ENCODE measurements at regions not wholly inside any gene's neighbourhood (a gene's known extent, or its start where the extent isn't known, plus 50 kb on each side); places are given as distances from the start of the nearest gene placed in this dataset.
"Not testable (repeated sequence)": the region's sequence is repeated elsewhere in the genome, so short reads cannot be mapped to it uniquely, and the experiment has no call there.

- DNase-seq, result peak; percentile 58
Measured at GRCh38 chr1:5812295-5812694, 179.9 kb downstream of the NPHP4 start.

GRCh38 chr1:5811419-5811818 lies 180.8 kb downstream of the NPHP4 start:
- peak; percentile 73 for DNase-seq

- DNase-seq, result peak; percentile 46
Measured at GRCh38 chr1:5810553-5811270, 181.5 kb downstream of the NPHP4 start.

- no peak for DNase-seq
Measured at GRCh38 chr1:5810131-5810530, 182.1 kb downstream of the NPHP4 start.

DNA sequence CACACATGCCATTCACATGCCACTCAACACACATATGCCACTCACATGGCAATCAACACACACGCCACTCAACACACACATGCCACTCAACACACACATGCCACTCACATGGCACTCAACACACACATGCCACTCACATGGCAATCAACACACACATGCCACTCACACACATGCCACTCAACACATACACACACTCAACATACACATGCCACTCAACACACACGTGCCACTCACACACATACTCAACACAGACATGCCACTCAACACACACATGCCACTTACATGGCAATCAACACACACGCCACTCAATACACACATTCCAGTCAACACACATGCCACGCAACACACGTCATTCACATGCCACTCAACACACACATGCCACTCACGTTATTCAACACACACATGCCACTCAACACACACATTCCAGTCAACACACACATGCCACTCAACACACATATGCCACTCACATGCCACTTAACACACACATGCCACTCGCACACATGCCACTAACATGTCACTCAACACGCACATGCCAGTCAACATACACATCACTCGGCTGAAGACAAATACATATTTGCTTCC lies 182.9 kb downstream of the NPHP4 start:
- DNase-seq, result no peak

DNA sequence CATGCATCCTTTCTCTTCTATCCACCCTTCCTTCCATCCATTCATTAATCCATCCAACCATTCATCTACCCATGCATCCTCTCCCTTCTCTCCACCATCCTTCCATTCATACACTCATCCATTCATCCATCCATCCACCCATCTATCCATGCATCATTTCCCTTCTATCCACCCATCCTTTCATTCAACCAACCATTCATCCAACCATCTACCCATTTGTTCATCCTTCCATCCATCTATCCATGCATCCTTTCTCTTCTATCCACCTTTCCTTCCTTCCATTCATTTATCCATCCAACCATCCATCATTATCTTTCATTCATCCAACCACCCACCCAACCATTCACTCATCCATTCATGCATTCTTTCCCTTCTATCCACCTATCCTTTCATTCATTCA lies 188.4 kb downstream of the NPHP4 start:
- no peak for DNase-seq

DNA sequence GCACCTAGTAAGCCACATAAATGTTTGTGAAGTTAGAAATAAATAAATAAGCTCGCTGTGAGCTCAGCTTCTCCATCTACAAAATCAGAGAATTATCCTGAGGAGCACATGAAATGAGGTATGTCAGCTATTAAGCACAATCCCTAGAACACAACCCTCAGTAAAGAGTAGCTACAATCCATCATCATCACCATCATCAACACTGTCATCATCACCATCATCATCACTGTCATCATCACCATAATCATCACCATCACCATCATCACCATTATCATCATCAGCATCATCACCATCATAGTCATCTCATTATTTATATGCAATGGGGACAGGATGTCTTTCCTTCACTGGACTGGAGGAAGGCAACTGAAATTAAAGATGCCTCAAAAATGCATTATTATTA lies 189.6 kb downstream of the NPHP4 start:
- no peak for DNase-seq

- no peak for DNase-seq
Measured at GRCh38 chr1:5798904-5799303, 193.3 kb downstream of the NPHP4 start.

GRCh38 chr1:5798151-5798730 lies 194.0 kb downstream of the NPHP4 start:
- no peak for DNase-seq

- DNase-seq, result no peak
Measured at GRCh38 chr1:5796028-5796427, 196.2 kb downstream of the NPHP4 start.

DNA sequence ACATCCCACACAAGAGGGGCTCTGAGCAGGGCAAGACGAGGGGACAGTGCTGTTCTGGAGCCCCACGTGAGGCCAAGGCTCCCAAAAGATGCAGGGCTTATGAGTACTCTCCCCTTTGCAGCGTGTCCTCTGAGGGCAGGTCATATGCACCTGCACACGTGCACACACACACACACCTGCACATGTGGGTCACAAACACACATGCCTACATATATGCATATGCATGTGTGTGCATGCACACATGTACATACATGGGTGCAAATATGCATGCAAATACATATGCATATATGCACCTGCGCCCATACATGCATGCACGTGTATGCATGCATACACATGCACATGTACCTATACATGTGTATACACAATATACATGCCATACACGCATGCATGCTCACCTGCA lies 197.9 kb downstream of the NPHP4 start:
- DNase-seq, result no peak

GRCh38 chr1:5793516-5793915 lies 198.7 kb downstream of the NPHP4 start:
- no peak for DNase-seq

DNA sequence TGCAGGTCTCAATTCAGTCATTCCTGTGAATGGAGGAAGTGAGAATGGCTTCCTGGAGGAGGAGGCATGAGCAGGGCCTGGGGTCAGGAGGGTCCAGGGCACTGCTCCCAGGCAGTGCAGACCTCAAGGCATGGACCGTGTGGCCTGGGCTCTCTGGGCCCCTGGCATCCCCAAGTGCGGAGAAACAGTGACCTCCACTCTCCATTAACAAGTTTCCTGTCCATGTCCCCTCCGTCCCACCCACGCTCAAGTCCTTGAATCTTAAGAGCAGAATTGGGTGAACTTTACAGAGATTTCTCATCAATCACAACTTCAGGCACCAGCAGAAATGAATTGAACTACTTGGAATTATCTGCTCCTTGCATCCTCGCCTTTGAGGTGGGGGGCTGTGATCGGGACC lies 211.1 kb downstream of the NPHP4 start:
- DNase-seq, result no peak

DNA sequence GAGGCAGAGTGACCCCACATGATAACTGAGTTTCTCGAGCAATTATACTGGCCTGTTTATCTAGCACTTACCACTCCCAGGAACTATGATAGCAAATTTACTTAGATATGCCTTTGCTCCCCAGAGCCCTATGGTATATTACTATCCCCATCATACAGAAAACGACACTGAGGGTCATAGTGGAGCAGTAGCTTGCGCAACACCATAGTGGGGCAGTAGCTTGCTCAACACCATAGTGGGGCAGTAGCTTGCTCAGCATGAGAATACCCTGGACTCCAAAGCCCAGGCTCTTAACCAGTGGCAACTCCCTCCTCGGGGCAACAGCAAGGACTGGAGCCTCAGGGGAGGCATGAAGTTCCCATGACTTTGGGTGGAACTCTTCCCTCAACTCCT lies 211.9 kb downstream of the NPHP4 start:
- DNase-seq, result peak; percentile 33

DNA sequence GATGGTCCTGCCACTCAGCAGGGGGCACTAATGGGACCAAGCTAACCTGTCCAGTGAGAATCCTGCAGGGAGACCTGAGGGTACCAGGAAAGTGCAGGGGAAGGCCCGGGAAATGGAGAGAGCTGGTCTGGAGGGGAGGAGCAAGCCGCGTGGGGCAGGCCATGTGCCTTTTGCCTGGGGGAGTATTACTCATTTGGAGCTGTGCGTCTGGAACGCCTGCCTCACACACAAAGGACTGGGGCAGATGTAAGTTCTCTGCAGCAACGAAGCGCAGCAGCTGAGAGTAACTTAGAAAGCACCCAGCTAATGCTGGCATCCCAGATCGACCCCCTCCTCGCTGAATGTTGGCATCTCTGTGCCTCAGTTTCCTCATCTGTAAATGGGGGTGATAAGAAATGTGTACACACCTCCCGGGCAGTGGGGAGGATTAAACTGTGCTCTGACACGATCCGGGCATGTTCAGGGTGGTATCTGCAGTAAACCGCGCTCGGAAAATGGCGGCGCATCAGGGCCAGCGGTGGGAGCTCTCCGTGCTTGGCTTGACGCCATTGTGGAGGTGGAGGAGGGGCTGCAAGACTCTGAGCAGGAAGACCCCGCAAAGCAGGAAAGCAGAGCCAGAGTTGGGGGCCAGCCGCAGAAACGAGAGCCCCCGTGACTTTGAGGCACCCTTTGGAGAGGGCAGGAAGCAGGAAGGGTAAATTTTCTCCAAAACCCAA lies 212.5 kb downstream of the NPHP4 start:
- DNase-seq, result no peak

DNA sequence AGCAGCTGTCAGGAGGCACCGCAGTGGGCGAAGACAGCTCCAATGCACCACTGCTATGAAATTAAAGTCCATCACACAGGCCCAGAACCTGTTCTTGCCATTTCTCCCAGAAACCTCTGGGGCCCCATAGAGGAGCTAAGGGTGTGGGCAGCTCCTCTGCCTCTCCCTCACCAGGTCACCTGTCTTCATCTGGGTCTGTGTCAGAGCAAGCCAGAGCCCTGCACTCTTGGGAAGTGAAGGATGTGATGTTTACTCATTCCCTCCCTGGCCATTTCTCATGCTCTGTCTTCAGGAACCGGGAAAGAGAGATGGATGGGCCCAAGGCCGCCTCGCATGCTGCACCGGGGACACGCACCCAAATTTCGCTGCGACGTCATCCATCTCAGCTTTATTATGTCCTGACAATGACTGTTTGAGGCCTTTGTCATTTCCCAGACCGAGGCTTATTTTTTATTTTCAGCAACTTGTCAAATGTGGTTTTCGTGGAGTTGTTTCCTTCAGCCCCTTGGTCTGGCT lies 216.1 kb downstream of the NPHP4 start:
- no peak for DNase-seq

DNA sequence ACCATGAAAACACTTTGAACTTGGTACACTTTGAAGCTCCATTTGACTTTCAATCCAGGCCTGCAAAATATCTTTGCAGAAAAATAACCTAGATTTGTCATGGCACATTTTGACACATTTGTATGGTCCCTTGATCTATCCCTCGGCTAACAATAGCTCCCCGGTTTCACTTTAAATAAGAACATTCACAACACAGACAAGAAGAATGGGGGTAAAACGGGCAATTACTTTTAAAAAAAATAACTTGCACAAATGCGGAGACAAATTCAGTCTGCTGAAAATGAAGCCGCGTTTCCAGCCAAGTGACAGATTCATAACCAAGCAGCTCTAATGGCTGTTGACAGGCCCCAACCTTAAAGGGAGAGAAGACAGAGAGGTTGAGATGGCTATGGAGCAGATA lies 218.2 kb downstream of the NPHP4 start:
- no peak for DNase-seq

DNA sequence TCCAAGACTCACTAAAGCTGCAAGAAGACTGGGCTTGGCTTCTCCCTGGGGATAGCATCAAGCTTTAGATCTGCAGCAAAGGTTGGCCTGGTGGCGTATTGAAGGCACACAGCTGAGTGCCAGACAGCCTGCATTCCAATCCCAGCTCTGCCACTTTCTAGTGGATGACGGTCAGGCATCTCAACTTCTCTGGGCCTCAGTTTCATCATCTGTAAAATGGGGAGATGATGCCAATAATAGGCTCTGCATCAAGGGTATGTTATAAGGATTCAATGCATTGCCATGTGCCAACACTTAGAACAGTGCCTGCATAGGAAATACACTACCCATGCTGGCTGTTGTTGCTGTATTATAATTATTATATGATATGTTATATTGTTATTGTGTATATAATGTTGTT lies 220.4 kb downstream of the NPHP4 start:
- DNase-seq, result no peak

DNA sequence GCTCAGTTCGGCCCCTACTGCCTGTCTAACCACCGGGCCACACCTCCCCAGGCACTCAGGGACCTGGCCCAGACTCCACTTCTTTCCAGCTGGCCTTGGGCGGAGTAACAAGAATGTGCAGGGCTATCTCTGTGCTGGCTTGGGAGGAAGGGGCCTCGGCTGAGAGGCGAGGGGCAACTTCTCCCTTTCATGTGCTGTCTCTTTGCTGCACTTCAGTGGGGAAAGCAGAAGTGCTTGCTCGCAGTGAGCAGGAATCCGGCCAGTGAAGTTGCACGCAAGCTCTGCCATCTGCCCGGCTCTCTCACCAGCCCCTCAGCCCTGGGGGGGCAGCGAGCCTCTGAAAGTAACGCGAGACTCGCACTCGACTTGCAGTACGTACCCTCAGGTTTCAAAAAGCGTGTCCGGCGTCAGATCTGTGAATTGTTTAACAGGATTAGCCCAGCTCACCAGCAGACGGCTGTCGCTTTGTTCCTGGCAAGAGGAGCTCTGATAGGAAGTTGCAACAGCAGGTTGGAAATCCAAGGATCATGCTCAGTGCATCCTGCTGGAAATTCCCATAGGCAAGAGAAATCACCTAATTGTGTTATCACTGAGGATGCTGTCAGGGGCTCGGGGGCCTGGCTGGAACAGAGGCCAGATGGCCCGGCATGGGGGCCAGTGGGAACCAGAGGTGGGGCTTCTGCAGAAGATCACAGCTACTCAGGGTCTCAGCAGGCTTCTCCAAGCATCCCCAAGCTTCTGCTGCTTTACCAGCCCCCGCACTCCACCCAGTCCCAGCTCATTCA lies 221.1 kb downstream of the NPHP4 start:
- DNase-seq, result peak; percentile 91

GRCh38 chr1:5769760-5770159 lies 222.5 kb downstream of the NPHP4 start:
- DNase-seq, result no peak

GRCh38 chr1:5769146-5769545 lies 223.1 kb downstream of the NPHP4 start:
- no peak for DNase-seq

- no peak for DNase-seq
Measured at GRCh38 chr1:5768014-5768413, 224.2 kb downstream of the NPHP4 start.

DNA sequence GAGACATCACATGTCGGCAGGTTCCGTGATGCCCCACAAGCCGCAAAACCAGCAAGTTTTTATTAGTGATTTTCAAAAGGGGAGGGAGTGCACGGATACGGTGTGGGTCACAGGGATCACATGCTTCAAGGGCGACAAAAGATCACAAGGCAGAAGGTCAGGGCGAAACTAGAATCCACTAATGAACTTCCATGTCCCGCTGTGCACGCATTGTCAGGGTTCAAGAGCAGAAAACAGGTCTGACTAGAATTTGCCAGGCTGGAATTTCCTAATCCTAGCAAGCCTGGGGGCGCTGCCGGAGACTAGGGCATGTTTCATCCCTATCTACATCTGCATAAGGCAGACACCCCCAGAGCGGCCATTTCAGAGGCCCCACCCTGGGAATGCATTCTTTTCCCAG lies 225.2 kb downstream of the NPHP4 start:
- not testable (repeated sequence) for DNase-seq
